ENCODE measurements at regions not wholly inside any gene's neighbourhood (a gene's known extent, or its start where the extent isn't known, plus 50 kb on each side); places are given as distances from the start of the nearest gene placed in this dataset.
A peak's percentile ranks its signal among the peaks of the same experiment; 100 is the strongest.

DNA sequence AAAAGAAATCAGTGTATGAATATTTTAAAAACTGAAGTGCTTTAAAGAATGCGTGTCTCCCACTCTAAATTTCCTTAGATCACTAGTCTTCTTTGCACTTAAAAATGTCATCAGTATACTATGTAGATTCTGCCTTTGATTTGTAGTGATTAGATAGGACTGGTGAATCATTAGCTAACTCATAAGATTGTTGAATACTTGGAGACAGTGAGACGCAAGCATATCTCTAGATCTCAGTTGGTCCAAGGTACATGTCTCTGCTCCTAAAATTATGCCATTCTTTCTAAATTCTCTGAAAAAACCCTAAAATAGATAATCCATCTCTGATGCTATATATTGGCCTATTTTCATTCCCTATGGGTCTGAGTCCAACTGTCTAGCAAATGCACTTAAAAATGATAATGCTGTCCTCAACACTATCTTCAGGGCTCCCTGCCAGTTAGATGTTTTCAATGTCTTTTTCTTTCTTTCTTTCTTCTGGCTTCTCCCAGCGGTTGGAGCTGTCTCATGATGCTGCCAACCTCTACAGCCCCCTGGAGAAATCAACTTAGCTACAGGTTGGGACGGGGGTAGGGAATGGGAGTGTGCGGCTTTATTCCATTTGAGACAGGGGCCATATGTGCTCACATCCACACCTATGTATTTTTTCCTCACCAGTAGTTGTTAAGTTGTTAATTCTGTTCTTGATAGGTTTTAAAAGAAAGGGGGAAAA lies 301.0 kb downstream of the NDFIP2 start:
- no peak for DNase-seq (ENCODE audit: low read depth)

- DNase-seq (ENCODE audit: low read depth): peak; percentile 28
These were observed 299.3 kb downstream of the NDFIP2 start for GRCh38 chr13:79780240-79780639.

DNA sequence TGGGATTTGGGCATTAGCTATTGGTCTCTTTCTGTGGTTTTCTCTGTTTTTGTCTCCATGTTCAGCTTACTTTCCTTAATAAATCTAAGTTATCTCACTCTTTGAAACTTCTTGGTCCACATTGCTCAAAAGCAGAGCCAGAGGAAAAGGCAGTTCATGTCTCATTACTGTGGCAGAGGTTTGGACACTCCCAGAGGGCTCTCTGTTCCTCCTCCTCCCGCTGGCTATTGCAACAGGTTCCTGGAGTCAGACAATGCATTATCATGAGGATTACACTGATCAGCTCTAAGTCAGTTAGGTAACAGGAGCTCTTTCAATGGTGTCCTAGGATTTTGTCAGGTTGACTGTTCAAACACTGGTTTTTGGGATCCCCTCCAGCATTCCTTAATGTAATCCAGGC lies 298.8 kb downstream of the NDFIP2 start:
- peak; percentile 76 for DNase-seq (ENCODE audit: low read depth)

DNA sequence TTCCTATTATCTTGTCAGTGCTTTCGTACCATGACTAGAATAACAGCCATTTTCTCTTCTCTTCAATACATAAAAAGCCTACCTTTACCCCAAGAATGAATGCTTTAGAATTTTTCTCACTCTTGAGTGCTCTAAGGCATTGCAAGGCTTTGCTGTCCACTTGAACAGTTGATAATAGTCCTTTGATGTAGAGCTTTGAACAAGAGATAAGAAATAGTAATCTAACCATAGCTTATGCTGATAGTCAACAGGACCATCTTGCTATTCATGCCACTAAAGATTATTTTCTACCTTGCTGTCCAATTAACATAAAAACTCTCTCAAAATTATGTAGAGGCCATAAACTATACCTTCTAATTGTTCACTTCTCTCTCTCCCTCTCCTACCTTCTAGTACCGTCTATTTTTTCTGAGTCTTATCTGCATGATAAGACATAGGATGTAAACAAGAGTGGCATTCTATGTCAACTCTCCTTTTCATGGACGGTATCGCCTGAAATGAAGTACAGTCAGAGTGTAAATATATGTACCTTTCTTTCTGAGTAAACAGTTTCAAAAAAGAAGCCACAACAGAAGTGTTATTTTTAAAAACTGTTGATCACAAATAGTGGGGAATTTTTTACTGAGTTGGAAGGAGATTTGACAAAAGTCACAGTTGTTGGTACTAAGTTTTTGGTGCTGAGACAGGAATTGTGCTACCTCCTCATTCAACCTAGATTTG lies 297.9 kb downstream of the NDFIP2 start:
- no peak for DNase-seq (ENCODE audit: low read depth)

DNA sequence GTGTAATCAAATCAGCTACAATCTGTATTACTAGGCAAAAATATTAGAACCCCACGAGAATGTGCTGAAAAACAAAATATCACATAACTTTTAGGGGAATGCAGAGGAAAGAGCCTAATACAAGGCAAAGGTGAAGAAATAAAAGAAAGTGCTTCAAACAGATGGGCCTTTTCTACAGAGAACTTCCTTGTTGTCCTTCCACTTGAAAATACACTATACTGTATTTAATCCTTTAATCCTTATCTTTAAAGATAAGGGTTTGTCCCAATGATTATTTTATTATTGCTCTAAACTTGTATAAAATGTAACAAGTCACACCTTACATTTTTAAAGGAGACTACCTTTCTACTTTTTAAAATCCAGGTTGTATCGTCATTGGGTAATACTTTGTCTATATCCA lies 296.5 kb downstream of the NDFIP2 start:
- no peak for DNase-seq (ENCODE audit: low read depth)

DNA sequence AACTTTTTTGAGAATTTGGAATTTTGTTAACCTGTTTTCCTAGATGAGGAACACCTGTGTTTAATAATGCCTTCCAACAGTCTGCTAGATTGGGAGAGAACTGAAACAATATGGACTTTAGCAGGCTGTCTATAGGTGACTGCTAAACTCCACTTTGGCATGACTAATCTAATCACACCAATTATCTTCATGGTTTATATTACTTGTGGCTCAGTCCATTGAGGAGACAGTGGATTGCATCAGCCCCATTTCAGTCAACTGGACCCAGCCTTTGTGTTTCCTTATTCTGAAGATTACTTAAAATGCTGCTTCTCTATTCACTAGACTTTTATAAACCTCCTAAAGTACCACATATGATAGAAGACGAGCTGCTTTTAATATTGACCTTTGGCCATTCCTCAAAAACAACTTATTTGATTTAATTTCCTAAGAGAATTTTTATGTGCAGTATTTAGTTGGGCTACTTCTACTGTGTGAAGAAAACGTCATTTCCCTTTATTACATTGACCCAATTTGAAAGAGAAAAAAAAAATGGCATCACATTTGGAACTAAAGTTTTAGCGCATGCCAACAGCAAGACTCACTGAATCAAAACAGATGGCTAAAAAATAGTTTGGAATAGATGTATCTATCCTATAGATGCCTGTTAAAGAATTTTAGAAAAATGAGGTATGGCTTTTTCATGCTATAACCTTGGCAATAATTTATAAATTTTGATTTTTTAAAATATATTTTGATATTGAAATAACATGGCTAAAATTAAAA lies 295.8 kb downstream of the NDFIP2 start:
- peak; percentile 25 for DNase-seq (ENCODE audit: low read depth)

GRCh38 chr13:79775830-79776229 lies 294.9 kb downstream of the NDFIP2 start:
- DNase-seq (ENCODE audit: low read depth): peak; percentile 82

DNA sequence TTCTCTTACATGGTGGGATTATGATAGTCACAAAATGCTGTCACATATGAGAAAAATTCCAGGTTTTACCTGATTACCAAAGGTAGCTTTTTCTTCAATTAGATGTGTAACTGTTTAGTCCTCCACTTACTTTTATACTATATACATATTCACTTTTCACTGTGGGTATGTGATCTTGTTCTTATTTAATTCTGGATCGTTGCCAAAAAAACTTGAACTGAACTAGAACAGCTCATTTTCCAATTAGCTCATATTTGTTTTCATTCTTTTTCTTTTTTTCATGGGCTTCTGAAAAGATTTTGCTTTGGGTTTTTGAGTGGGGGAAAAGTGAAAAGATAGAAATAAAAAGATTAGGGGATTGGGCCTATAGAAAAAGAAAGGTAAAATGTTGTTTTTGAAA lies 291.9 kb downstream of the NDFIP2 start:
- DNase-seq (ENCODE audit: low read depth): no peak

DNA sequence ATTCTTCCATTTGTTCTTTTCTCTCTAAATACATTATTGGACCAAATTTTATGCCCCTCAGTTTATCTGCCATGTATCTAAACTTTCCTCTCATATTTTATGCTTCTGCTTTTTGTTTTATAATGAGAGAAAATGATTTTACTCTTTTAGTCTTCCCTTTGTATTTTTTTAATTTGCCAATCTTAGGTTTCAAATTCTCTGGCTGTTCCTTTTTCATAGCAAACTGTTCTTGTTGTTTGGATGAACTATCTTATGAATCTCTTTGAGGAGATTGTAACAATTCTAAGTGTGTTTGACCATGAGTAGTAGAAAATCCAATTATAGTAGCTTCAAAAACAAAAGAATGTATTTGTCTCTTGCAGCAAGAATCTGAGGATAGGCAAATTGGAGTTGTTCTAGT lies 290.5 kb downstream of the NDFIP2 start:
- DNase-seq (ENCODE audit: low read depth): no peak

GRCh38 chr13:79770056-79770455 lies 289.1 kb downstream of the NDFIP2 start:
- no peak for DNase-seq (ENCODE audit: low read depth)

DNA sequence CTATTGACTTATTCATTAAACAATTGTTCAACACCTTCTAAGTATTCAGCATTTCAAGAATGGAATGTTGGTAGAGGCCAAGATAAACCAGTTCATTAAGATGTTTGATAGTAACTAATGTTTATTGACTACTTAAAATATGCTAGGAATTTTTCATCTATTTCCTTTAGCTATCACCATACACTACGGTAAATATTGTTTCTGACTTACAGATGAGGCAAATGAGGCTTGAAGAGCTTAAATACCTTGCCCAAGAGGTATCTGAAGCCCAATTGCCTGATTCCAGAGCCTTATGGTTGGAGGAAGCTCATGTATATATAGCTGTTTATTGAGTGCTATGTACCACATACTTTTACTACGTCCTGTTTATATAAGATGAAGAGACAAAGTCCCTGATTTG lies 286.2 kb downstream of the NDFIP2 start:
- DNase-seq (ENCODE audit: low read depth): peak; percentile 92

- DNase-seq (ENCODE audit: low read depth): no peak
These were observed 284.4 kb downstream of the NDFIP2 start for GRCh38 chr13:79765331-79765730.

GRCh38 chr13:79749984-79750551 lies 269.1 kb downstream of the NDFIP2 start:
- peak; percentile 98 for DNase-seq (ENCODE audit: low read depth)

DNA sequence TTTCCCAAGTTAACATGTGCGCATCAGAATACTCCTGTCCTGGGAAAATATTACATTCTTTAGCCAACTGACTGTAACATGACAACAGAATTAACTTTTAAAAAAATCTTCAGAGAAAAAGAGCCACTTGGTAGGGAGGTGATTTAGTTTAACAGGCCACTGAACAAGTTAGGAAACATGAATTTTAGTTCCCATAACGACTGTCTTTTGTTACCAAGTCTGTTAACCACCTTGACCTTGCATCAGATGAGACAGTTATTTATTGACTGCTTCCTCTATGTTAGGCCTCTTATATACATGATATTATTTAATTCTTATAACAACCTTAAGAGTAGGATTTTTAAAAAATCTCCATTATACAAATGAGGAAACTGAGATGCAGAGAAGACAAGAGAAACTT lies 268.6 kb downstream of the NDFIP2 start:
- DNase-seq (ENCODE audit: low read depth): peak; percentile 92

- DNase-seq (ENCODE audit: low read depth): no peak
These were observed 264.1 kb downstream of the NDFIP2 start for GRCh38 chr13:79745081-79745480.

GRCh38 chr13:79742923-79743322 lies 262.0 kb downstream of the NDFIP2 start:
- no peak for DNase-seq (ENCODE audit: low read depth)

DNA sequence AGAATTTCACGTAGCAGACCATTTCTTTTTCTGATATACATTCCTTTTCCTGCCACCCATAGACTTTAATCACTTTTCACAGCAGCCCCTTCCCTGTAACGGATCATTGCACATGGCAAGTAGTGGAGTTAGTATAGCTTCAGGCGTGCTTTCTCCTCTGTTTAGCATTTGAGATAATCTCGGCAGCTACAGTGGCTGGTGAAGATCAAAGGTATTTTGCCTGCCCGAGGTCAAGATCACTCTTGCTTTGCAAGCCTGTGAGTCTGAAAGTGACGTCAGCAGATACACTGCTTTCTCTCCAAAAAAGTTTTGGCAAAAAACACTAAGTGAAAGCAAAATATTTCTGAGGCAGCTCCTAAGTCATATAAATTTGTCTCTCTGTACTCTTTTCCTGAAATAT lies 260.0 kb downstream of the NDFIP2 start:
- DNase-seq (ENCODE audit: low read depth): peak; percentile 71

- no peak for DNase-seq (ENCODE audit: low read depth)
These were observed 255.4 kb downstream of the NDFIP2 start for GRCh38 chr13:79736356-79736755.

GRCh38 chr13:79735228-79735627 lies 254.3 kb downstream of the NDFIP2 start:
- DNase-seq (ENCODE audit: low read depth): no peak

DNA sequence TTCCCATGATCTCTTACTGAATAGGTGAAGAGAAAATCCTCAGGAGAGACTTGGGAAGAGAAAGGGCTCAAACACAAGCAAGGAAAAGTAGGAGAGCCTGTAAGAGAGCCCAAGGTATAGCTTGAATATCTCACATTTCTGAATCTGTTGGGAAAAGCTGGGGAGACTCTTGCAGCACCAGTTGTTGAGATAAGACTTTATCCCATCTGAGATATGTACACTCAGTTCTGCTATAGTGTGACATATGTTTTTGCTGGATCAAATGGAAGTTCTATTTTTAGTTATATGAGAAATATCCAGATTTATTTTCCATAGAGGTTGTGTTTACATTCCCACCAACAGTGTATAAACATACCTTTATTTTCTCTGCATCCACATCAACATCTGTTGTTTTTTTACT lies 246.1 kb downstream of the NDFIP2 start:
- DNase-seq (ENCODE audit: low read depth): no peak

- no peak for DNase-seq (ENCODE audit: low read depth)
These were observed 244.9 kb downstream of the NDFIP2 start for GRCh38 chr13:79725841-79726240.

- DNase-seq (ENCODE audit: low read depth): peak; percentile 96
These were observed 243.6 kb downstream of the NDFIP2 start for GRCh38 chr13:79724348-79725103.

All from renal cortical epithelial cell (primary cell).